HG03045 (cell line): ENCODE measurements at regions not wholly inside any gene's neighbourhood (a gene's known extent, or its start where the extent isn't known, plus 50 kb on each side); places are given as distances from the start of the nearest gene placed in this dataset.
A peak's percentile ranks its signal among the peaks of the same experiment; 100 is the strongest.

Source experiments
- ATAC-seq: cut with Tn5 transposase; IDR thresholded peaks from one replicate; pipeline ENCODE4 v1.9.1; 2021; ENCODE audit warnings: mild to moderate bottlenecking, moderate library complexity; ENCODE audit not compliant: unreplicated experiment

DNA sequence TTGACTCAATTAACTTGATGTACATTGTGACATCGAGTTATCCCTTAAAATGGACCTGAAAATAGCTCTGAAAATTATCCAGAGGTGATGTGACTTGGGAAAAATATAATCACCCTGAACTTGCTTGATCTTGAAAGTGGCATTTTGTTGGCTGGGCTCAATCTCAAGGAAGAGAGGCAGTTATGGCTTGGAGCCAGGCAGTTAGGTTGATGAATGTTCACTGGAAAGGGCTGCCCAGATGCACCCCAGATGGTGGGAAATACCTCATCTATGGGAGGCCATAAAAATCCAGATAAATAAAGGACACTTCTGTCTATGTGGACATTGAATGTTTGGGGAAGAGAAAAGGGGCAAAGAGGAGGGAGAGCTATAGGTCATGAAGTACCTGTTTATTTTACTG is 55.7 kb upstream of the OR5AN1 start:
- no peak for ATAC-seq

- no peak for ATAC-seq
Observed at GRCh38 chr11:59295435-59295834, 63.3 kb upstream of the OR5AN1 start.

- no peak for ATAC-seq
Observed at GRCh38 chr11:59292611-59293010, 66.1 kb upstream of the OR5AN1 start.

DNA sequence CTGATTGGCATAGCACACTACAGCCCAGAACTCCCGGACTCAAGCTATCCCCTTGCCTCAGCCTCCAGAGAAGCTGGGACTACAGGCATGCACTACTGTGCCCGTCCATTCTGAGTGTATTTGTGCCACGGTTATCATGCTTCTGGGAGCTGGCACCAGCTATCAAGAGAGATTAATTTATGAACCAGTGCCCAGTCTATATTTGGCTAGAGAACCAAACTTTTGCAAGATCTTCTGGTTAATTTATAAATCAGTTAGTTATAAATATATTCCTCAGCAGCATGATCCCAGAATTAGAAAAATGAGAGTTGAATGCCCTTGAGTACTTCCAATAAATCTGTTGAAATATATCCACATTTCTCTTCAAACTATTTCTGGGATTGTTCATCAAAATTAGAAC is 67.5 kb upstream of the OR5AN1 start:
- no peak for ATAC-seq

DNA sequence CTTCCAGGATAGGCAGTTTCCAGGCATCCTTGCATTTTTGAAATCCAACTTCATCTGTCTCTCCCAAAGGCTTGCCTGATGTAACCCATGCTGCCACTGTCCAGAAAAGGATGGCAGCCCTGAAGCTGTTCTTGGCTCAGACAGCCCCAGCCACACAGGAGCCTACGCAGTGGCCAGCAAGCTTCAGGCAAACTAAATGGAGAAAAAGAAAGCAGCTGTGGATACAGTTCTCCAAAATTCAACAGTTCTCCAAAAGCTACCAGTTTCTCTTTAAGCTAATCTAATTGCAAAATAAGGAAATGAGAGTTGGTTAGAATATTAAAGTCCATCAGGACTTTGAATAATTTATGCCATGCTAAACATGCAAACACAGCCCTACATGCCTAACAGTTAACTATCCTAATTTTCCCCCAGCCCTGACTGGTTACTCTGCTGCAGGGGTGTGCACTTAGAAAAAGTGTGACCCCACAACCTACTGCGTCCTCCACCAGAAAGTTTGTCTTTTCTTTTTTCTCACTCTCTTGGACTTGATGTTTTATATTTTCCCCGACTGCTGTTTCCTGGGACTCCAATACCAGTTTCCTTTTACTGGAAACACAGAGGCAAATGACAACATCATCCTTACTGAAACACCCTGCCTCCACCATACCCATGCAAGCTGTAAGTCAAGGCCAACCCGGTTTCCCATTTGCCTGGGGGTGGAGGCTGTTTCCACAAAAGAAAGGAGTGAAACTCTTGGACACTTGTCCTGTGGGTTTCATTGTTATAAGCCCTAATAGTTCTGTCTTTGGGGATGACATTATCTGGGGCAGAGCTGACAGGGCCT is 69.1 kb upstream of the OR5AN1 start:
- no peak for ATAC-seq

- ATAC-seq, result no peak
Observed at GRCh38 chr11:59285716-59286260, 72.9 kb upstream of the OR5AN1 start.

DNA sequence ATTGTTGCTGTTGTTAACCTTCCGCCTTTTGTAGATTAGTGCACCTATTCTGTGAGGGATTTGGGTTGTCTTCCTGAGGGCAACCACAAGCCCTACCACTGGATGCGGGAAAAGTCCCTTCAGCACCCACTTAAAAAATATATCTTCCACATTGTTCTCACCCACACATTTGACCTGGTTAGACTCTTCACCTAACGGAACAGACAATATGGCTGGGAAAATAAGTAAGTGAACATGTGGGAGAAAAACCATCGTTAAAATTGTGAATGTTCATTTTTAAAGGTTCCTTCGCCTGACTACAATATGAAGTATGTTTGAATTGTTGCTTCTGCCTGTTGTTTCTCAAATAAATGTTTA is 72.0 kb upstream of the MPEG1 start:
- ATAC-seq, result peak; percentile 2

GRCh38 chr11:59283825-59284772 is 71.4 kb upstream of the MPEG1 start:
- ATAC-seq, result peak; percentile 75

DNA sequence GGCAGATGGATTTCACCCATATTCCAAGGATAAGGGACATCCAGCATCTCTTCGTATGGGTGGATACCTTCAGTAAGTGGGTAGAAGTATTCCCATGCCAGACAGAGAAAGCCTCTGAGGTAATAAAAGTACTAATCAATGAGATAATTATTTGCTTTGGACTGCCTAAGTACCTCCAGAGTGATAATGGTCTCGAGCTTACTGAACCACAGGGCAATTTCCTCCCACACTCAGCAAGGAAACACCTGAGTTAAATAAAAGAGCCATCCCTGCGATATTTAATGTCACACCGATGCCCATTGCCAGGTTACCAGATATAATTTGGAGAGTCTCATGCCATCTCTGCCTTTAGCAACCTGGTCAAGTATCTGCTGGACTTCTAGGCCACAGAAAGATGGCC is 70.6 kb upstream of the MPEG1 start:
- ATAC-seq, result no peak

GRCh38 chr11:59281177-59281576 is 68.5 kb upstream of the MPEG1 start:
- no peak for ATAC-seq

DNA sequence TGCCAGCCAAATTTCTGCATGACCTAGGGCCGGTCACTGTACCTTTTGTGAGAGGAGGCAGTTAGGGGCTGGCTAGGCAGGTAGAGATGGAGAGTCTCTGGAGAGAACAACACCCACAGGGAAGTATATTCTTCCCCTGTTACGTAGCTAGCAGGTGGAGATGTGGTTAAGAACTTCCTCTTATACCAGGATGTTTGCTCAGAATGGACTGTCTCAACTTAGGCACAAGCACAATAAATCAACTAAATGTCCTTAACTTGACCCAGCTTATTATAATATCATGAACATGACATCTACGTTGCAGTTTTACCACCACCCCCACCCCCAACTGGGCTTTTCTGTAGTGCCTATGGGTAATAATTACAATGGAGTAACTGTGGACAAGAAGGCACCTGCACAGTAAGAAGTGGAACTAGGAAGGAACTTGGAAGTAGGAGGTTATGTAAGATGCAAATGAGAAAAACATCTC is 60.7 kb upstream of the MPEG1 start:
- ATAC-seq, result peak; percentile 73

- peak; percentile 14 for ATAC-seq
Observed at GRCh38 chr11:59272771-59273372, 60.1 kb upstream of the MPEG1 start.

GRCh38 chr11:59271811-59272327 is 59.1 kb upstream of the MPEG1 start:
- no peak for ATAC-seq

DNA sequence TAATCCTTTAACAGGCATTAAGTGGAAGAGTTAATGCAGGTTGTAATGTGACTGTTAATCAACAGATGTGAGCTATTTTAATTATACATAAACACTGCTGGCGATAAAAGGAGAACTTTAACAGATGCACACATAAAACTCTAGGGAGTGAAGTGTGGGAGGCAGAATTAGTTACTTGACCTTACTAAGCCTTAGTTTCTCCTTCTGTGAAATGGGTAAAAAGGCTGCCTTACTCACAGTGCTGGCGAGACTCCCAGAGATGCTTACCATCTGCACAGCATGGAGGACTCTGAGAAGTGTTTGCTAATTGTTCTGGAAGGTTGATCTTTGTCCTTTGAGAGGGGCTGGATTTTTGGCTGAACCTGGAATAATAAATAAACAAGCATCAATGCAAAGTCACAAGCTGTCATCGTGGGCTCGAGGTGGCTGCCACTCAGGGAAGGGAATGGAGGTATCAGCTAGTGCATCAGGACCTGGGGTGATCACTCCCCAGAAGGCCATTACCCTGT is 58.6 kb upstream of the MPEG1 start:
- ATAC-seq, result no peak

- no peak for ATAC-seq
Observed at GRCh38 chr11:59267736-59268475, 55.2 kb upstream of the MPEG1 start.

- peak; percentile 57 for ATAC-seq
Observed at GRCh38 chr11:59267196-59267595, 54.5 kb upstream of the MPEG1 start.

DNA sequence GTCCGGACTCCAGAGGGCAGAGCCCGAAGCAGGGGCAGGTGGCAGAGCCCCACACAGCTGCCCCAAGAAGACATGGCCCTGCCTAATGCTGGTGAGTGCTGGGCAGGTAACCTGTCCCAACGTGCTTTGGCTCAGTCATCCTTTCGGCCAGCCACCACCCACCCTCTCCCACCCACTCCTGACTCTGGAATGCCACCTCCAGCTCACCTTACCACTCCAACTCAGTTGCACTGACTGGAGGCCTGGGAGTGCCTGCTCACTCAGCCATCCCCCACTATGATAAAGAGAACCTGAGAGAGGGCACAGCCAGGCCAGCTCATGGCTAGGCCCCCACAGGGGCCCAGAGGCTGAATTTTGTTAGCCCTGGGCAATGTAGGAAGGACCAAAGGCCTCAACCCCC is 53.8 kb upstream of the MPEG1 start:
- ATAC-seq, result no peak

- no peak for ATAC-seq
Observed at GRCh38 chr11:59265735-59266134, 53.0 kb upstream of the MPEG1 start.

DNA sequence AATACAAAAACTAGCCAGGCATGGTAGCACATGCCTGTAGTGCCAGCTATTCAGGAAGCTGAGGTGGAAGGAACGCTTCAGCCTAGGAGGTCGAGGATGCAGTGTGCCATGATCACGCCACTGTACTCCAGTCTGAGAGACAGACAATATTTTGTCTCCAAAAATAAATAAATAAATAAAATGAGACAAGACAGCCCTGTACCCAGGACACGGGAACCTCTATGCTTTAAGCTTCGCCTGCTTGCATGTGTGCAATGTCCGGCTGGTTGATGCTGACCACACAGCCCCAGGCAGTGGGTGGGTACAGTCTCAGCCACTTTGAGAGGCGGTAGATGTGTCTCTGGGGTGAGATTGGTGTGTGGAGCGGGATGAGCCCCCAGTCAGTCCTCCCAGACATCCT is 52.0 kb upstream of the MPEG1 start:
- ATAC-seq, result no peak
